RWPE2 (cell line): ENCODE measurements at regions not wholly inside any gene's neighbourhood (a gene's known extent, or its start where the extent isn't known, plus 50 kb on each side); places are given as distances from the start of the nearest gene placed in this dataset.

Source experiments
- ATAC-seq: fragments of 200-7000 bp; cut with Tn5 transposase; 3 replicates; pipeline ENCODE4 v1.9.1; 2021; ENCODE audit warnings: low read depth
- DNase-seq: peaks from one replicate; pipeline ENCODE4 v3.0.0-alpha.2; 2020; ENCODE audit warnings: low spot score
- H3K27ac ChIP-seq: fragments of 450-650 bp; 2 replicates; pipeline ENCODE4 v1.5.1; 2017; ENCODE audit warnings: mild to moderate bottlenecking; ENCODE audit not compliant: poor library complexity, severe bottlenecking
- H3K27me3 ChIP-seq: fragments of 250-450 bp; sonication (Bioruptor Pico); 2 replicates; pipeline ENCODE4 v1.5.1; 2021; ENCODE audit warnings: mild to moderate bottlenecking, moderate library complexity; ENCODE audit not compliant: insufficient read depth, poor library complexity, severe bottlenecking
- H3K36me3 ChIP-seq: fragments of 250-450 bp; sonication (Bioruptor Pico); 2 replicates; pipeline ENCODE4 v1.5.1; 2020; ENCODE audit warnings: low read depth, mild to moderate bottlenecking, moderate library complexity
- H3K4me1 ChIP-seq: fragments of 250-450 bp; sonication (Bioruptor Pico); 2 replicates; pipeline ENCODE4 v1.5.1; 2021; ENCODE audit warnings: mild to moderate bottlenecking, moderate library complexity; ENCODE audit not compliant: insufficient read depth, poor library complexity, severe bottlenecking
- H3K4me3 ChIP-seq: fragments of 250-450 bp; sonication (Bioruptor Pico); 2 replicates; pipeline ENCODE4 v1.5.1; 2021; ENCODE audit warnings: mild to moderate bottlenecking, moderate library complexity; ENCODE audit not compliant: severe bottlenecking
- H3K9me3 ChIP-seq: fragments of 250-450 bp; sonication (Bioruptor Pico); 2 replicates; pipeline ENCODE4 v1.5.1; 2021; ENCODE audit warnings: mild to moderate bottlenecking, moderate library complexity; ENCODE audit not compliant: severe bottlenecking
- CTCF ChIP-seq: fragments of 450-650 bp; IDR thresholded peaks from one replicate; pipeline ENCODE4 v1.5.1; 2017; ENCODE audit warnings: mild to moderate bottlenecking, moderate library complexity; ENCODE audit not compliant: poor library complexity, severe bottlenecking

DNA sequence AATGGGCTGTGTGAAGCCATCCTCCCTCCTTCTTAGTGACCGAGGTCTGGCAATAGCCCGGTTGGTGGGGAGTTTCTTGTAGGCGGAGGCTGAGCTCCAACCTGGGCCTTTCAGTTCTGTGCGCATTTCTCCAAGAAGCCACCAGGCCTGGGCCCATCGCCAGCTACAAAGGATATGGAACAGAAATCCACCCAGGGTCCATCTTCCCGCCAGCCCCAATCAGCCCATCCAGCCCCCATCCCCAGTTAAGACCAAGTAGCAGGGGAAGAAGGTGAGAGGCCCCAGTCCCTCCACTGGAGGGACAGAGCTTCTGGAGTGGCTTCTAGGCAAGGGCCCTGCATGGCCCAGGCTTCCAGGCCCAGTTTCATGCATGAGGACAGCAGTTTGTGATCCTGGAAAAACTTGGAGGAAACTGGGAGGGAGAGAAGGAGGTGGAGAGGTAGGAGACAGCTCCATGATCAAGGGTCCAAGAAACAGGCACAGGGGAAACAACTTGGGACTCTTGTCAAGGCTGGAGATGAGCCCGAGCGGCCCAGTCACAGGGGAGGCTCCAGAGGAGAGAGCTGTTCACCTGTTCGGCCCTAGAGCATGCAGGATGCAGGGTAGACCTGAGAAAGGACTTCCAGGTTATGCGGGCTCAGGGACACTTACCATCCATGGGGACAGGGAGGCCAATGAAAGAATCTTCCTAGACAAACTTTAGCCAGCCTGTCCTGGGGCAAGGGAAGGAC, 261.2 kb downstream of the PTPRU start:
- H3K27ac ChIP-seq, result no peak overlapping the region
- H3K9me3 ChIP-seq, result no peaks in the 10 kb centered on the region
- no peaks in the 10 kb centered on the region for H3K27me3 ChIP-seq
- no peaks in the 10 kb centered on the region for H3K4me1 ChIP-seq
- ATAC-seq (no peak), DNase-seq (no peak)
- TF ChIP-seq CTCF, result no peak
- no peak overlapping the region for H3K4me3 ChIP-seq
- no peaks in the 10 kb centered on the region for H3K36me3 ChIP-seq

DNA sequence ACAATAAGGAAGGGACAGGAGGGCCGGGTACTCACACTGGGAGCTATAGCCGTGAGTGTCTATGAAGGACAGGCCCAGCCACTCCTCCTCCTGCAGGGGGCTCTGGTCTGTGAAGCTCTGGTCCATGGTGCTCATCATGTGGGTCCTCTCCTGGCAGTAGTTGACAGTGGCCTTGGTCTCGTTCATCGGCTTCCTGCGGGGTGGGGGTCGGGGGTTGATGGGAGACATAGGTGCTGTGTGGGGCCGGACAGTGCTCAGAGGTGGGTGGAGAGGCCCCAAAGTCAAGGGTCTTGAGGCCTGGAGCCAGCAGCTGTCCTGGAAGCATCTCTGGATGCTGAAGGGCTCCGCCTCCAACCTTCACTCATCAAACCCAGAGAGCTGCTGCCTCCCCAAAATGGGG, 260.4 kb downstream of the PTPRU start:
- no peaks in the 10 kb centered on the region for H3K9me3 ChIP-seq
- H3K4me3 ChIP-seq, result no peak overlapping the region
- H3K4me1 ChIP-seq, result no peaks in the 10 kb centered on the region
- H3K27me3 ChIP-seq, result no peaks in the 10 kb centered on the region
- no peak overlapping the region for H3K27ac ChIP-seq
- no peaks in the 10 kb centered on the region for H3K36me3 ChIP-seq
- DNase-seq, result no peak
- no peak for TF ChIP-seq CTCF
- ATAC-seq, result no peak

DNA sequence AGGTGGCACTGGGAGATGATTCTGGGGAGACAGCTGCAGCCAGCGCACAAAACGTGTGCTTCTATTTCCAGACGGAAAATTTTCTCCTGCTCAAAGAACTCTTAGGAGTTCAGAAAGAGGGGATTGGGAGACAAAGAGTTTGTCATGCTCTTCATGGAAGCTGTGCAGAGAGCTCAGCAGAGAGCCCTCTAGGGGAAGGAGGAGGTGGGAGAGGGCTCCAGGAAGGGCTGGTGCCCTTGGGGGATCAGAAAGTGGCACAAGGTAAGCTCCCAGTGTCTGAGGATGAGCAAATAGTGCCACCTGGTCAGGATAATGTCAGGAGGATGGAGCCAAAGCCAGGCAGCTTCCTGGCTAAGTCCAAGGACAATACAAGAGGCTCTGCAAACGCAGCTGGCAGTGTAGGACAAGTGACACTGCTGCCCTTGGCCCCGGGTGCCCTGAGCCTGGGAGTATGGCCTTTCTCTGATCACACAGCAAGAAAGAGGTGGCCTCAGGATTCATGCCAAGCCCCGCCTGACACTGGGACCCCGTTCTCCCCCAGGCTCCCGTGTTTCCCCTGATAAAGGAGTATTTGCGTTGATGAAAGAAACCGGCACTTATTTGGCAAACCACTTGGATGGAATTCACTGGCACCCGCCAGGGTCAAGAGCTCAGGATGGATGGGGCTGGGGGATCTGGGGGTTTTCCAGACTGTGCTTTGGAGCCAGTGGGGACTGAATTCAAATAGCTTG, 254.0 kb downstream of the PTPRU start:
- no peak for TF ChIP-seq CTCF
- no peak for ATAC-seq
- Histone ChIP-seq H3K27ac (no peak overlapping the region), H3K4me3 (no peak overlapping the region), H3K36me3 (no peaks in the 10 kb centered on the region), H3K4me1 (no peaks in the 10 kb centered on the region), H3K27me3 (no peaks in the 10 kb centered on the region), H3K9me3 (no peaks in the 10 kb centered on the region)
- DNase-seq, result no peak

DNA sequence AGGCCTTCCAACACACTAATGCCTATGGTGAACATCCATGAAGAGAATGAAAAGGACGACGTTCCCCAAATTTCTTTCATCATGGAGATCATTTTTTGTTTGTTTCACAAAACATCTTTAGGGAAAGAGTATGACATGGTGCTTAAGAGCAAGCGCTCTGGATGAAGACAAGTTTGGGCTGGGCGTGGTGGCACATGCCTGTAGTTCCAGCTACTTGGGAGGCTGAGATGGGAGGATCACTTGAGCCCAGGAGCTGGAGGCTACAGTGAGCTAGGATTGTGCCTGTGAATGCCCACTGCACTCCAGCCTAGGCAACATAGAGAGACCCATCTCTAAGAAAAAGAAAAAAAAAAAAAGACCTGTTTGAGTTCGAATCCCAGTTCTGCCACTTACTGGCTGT, 253.1 kb downstream of the PTPRU start:
- no peaks in the 10 kb centered on the region for H3K27me3 ChIP-seq
- H3K36me3 ChIP-seq, result no peaks in the 10 kb centered on the region
- DNase-seq (no peak), ATAC-seq (no peak)
- no peak overlapping the region for H3K4me3 ChIP-seq
- H3K9me3 ChIP-seq, result no peaks in the 10 kb centered on the region
- TF ChIP-seq CTCF, result no peak
- no peak overlapping the region for H3K27ac ChIP-seq
- H3K4me1 ChIP-seq, result no peaks in the 10 kb centered on the region

DNA sequence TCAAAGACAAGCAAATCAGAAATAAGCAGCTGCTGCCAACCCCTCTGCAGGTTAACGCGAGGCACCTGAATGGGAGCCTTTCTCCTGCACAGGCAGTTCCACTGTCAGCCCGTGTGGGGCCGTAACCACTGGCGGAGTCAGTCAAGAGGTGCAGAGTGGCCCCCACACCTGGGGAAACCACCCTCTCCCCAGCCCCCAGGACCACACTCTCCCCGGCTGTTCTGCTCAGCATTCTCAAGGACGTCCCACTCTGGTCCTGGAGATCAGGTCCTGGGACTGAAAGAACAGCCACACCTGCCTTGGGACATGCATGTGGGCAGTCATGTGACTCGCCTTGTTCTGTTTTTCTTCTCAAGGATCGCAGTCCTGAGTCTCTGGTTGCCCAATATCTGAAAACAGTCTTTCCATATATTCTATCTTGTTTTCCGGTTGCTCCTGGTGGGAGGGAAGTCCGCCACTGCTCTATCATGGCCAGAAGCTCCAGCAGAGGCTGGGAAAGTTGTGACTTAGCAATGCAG, 252.5 kb downstream of the PTPRU start:
- no peak for TF ChIP-seq CTCF
- H3K4me1 ChIP-seq, result no peaks in the 10 kb centered on the region
- no peak for ATAC-seq
- H3K36me3 ChIP-seq, result no peaks in the 10 kb centered on the region
- DNase-seq, result no peak
- no peak overlapping the region for H3K27ac ChIP-seq
- H3K27me3 ChIP-seq, result no peaks in the 10 kb centered on the region
- H3K9me3 ChIP-seq, result no peaks in the 10 kb centered on the region
- H3K4me3 ChIP-seq, result no peak overlapping the region
